CD1c-positive myeloid dendritic cell (primary cell): ENCODE measurements at regions not wholly inside any gene's neighbourhood (a gene's known extent, or its start where the extent isn't known, plus 50 kb on each side); places are given as distances from the start of the nearest gene placed in this dataset.

Source experiments
- DNase-seq: peaks from one replicate; pipeline ENCODE4 v3.0.0-alpha.2; 2016; ENCODE audit errors: extremely low spot score

DNA sequence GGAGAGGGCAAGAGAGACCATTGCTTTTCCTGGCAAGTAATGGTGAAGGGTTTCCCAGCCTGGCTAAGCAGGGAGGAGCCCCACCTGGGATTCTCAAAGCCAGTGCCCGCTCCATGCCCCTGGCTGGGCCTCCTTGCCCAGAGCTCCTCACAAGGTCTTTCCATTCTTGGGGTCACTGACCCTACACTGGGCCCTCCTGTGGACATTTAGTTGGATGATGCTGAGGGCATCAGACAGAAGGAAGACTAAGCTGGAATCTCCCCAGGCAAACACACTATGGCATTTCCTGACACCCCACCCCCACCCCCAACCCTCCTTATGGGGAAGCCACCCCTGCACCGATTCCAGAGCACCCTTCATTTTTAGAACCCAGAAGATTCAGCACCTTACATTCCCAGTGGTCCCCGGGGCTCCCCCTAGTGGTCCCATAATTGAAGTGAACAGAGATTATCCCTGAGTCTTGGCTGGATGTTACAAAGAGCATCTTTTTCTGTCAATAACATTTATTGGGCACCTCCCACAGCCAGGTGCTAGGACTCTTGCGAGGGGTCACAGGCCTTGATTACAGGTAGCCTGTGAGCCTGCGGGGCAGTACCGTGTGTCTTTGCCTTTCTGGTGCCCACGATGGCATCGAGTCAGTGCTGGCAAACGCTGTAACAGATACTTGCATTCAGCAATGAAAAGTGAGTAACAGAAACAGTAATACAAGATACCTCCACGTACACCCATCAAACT, 548.5 kb downstream of the BUD13 start:
- peak; percentile 36 for DNase-seq

DNA sequence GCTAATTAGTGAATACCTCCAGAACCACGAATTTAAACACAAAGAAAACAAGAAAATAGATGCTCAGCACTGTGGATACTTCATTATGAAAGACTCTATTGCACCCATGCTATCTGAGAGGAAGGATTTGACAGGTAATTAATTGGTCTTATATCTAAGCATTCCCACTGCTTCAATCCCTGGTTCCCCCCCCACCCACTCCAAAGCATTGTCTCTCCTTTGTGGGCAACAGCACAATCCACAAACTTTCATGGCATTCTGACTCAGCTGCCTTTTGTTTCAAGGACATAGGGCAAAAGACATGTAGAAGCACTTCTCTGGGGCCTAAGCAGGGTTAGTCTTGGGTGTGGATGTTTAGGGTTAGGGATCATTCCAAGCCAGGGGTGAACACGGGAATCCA, 551.4 kb downstream of the BUD13 start:
- DNase-seq, result no peak

DNA sequence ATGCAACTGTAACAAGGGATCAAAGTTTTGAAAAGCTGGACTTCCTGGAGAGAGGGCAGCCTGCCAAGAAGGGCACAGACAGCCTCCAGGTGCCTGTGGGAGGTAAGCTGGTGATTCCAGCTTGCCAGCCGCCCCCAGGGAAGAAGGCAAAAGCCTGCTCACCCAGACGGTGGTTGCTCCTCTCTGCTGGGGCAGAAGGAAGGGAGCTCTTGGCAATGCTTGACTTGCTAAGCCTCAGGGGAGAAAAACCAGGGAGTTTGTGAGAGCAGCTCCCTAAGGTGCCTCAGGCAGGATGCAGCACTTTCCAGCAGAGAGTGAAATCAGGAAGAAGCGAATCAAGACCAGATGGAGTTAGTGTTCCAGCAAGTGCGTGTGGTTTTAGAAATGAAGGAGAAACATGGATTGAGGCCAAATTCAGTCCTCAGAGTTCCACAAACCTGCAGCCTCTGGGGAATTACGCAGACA, 553.6 kb downstream of the BUD13 start:
- no peak for DNase-seq

- no peak for DNase-seq
Observed at GRCh38 chr11:116217441-116217840, 555.3 kb downstream of the BUD13 start.

DNA sequence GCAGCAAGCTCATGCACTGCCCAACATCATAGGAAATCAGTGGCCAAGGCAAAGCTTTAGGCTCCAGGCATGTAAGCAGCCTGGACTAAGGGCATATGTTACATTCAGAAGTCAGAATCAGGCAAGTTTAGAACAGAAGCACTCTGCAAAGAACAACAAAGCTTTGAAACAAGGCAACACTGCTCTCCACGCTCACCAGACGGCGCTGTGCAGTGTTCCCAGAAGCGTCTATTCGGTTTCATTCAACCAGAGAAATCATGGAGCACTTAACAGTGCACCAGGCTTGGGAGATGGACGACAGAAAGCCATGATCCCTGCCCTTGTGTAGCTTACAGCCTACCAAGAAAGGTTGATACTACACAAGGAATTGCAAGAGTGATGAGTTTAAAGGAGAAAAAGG, 555.8 kb downstream of the BUD13 start:
- peak; percentile 29 for DNase-seq

GRCh38 chr11:116215471-116216113, 557.2 kb downstream of the BUD13 start:
- DNase-seq, result no peak

DNA sequence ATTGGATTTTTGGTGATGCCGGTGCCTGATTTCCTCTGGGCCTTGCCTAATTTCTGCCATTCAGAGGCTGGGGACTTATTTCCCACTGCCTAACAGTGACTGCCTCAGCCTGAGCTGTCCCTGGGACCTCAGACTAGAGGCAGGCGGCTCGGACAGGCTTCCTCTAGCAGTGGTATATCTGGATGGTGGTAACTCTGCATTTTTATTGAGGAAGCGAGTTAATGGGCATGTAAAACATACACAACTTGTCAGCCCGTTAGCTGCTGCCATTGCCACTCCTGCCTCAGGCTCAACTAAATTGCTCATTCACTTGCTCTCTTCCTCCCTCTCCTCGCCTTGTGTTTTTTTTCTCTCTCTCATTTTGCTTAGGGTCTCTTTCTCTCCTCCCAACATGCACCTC, 561.6 kb downstream of the BUD13 start:
- no peak for DNase-seq

GRCh38 chr11:116210663-116211062, 562.1 kb downstream of the BUD13 start:
- DNase-seq, result no peak

- no peak for DNase-seq
Observed at GRCh38 chr11:116209255-116209654, 563.5 kb downstream of the BUD13 start.

DNA sequence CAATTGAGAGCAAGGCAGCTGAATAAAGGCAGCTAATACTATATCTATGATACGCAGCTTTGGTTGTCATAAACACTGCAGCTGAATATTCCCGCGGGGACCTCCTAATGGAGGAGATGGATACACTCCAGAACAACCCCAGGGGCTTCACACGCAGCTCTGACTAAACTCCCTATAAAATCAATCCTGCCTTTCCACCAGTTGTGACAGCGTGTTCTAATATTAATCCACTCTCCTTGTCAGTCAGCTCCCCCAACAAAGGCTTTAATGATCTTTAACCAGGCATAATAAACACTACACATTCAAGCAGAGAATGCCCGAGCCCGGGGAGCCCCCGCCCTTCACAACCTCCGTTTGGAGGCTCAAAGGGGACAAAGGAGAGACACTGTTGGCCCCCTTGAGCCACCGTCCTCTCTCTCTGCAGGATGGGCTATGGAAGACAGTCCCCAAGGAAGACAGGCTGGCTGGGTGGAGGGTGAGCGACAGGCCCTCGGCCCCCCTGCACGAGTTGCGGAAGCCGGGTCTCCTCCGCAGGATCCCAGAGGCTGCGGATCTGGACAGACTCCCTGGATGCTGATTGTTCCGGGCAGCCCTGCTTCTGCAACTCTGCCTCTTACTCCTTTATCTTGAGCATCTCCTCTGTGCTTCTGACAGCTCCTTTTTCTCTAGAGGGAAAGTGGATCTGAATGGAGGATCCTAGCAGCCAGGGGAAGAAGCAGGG, 565.2 kb downstream of the BUD13 start:
- DNase-seq, result no peak

DNA sequence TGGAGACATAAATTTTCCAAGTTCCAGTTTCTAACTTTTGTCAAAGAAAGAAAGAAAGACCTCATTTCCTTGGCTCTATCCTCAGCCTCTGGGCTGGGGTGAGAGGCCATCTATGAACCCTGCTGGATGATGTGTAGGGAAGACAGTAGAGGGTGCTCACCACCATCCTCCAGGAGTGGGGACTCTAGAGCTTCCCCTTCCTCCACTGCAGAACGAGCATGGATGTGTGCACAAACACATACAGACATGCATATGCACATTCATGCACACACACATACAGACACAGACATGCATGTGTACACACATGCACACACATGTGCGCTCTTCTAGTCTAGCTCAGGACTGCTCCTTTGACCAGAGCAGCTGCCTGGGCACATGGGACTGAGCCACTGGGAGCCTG, 565.8 kb downstream of the BUD13 start:
- DNase-seq, result no peak

- no peak for DNase-seq
Observed at GRCh38 chr11:116202922-116203321, 569.9 kb downstream of the BUD13 start.

- DNase-seq, result no peak
Observed at GRCh38 chr11:116200564-116200963, 572.2 kb downstream of the BUD13 start.

DNA sequence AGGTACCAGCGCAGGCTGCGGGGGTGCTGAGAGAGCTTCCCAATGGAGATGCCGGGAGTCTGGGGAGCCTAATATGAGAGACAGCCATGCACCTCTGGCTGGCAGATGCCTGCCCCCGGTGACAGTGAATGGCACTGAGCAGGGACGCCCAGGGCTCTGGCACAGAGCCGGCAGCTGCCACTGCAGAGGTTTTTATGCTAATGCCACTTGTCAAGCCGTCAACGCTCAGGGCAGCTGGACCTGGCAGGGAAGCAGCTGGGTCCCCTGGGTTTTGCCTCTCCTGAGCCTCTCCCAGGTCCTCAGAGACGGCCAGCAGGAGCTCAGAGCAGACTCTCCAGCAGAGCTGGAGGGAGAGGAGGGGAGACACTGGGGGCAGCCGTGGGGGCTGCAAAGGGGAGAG, 573.6 kb downstream of the BUD13 start:
- no peak for DNase-seq

DNA sequence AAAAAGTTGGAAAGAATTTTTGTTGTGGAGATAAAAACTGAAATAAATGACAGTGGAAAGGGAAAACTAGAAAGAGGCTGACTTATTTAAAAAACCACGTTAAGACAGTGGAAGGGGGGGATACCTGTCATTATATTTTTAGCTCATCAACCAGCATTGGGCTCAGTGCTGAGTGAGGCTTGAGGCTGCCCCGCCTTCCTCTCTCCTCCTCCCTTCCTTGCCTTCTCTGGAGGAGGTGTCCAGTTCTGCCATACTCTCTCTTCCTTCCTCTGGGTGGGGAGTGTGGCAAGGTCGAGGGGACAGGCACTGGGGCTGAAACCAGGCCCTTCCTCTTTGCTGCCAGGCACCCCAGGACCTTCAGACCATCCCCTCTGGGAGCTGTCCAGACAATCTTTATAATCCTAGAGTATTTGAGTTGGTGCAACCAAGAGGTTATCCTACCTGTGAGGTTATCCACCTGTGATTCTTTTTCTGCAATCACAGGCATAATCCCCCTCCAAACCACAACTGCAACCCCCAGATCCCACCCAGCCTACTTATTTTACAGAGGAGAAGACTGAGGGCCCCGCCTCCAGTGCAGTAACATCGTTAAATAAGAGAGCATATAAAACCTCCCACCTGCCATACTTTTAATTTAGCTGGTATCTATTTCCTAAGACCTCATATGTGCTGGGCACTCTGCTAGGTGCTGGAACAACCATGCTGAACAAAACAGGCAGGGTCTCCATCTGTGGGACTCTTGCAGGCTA, 578.5 kb downstream of the BUD13 start:
- DNase-seq, result no peak

DNA sequence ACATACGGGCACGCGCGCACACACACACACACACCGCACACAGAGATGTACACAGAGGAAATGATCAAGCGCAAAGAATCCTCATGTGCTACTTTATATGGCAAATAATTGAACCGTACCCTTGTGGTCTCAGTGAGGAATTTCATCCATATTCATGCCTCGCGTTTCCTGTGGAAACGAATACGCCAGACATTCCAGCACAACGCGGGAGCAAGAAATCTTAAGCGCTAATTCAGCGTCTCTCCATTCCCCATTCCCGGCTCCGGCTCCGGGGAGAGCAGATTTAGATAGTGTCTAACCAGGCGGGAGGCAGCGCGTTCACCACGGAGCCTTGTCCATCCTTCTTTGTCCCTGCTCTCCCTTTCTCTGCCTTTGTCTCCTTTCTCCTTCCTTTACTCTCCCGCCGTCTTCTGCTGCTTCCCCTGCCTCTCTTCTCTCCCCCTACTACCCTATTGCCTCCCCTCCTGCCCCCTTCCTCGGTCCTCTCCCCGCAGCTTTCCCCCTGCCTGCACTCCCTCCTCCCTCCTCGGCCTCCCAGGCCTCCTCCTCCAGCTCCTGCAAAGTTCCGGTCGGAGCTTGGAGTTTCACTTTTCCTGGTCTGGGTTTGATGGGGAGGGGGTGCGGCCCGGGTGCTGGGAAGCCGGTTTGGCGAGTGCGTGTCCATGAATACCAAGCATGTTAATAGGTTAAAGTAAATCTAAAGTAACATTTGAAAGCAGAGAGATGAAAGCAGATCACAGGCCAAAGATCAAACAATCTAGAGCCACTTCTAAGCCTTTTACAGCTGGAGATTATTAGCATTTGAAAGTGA, 579.3 kb downstream of the BUD13 start:
- no peak for DNase-seq

DNA sequence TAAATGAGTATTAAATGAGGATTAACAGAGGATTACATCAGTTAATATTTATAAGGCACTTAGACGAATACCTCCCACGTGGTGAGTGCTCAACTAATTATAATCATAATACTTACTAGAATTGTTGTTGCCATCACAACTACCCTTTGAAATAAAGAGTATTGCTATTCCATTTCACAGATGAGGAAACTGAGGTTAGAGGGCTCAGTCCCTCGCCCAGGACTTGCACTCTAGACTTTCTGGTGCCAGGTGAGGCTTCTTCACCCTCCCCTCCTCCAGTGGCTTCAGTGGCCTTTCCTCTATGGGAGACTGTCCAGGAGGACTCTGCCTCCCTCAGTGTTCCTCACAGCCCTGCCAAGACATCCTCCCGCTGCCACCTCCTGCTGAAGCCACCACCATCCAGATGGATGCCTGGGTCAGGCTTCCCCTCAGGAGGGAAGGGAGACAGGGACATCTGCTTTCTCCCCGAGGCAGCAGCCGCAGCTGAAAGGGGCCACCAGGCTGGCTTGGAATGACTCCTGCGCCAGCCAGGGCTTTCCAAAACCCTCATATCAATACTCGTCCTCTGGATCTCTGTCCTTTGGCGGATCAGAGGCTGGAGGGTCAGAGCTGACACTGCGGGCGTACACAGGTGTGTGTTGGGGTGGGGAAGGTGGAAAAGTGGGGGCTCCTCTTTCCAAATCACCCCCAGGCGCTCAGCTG, 580.1 kb downstream of the BUD13 start:
- DNase-seq, result no peak

DNA sequence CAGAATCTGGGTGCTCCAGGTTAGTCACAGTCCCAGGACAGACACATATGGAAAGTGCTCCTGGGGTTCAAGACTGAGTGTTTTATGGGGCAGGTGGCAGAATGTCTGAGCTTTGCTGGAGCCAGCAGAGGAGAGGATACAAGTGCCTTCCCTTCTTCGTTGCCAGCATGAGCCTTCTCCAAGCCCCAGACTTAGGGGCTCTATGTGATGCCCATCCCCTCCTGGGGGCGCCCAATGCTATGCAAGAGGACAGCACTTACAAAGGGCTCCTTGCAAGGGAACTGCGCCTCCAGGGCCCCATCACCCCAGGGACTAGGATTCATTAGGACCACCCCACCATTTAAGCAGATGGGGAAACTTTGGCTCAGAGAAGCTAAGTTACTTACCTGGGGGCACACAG, 581.9 kb downstream of the BUD13 start:
- no peak for DNase-seq

DNA sequence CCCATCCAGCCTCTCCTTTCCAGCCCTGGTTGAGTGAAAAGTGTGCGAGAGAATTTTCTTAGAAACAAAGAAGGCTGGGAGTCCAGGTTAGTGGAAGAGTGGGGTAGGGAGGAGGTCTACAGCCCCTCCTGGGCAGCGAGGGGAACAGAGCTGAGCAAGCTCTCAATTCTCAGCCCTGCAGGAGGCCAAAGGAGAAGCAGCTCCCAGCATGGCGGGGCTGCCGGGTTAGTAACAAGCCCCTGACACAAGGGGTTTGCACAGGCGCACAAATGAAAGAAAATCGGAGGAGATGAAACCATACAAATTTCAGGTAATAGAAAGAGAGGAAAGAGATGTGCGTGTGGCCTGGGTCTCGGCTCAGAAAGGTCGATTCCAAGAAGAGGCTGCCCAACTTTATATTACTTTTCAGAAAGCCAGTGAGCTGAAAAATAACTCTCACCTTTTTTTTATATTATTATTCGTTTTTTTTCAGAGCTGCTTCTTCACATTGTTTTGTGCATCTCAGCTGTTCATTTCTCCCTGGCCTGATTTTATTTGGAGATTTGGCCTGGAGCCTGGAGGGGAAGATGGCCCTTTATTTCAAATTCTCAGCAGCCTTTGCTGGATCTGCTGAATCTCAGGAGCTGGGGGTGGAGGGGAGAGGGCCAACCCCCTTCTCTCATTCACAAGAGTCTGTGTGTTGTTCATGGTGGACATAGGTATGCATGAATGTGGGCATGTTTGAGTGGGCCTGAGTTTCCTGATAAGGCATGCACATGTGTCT, 583.2 kb downstream of the BUD13 start:
- DNase-seq, result no peak

GRCh38 chr11:116188350-116188749, 584.4 kb downstream of the BUD13 start:
- no peak for DNase-seq
